ENCODE measurements at regions not wholly inside any gene's neighbourhood (a gene's known extent, or its start where the extent isn't known, plus 50 kb on each side); places are given as distances from the start of the nearest gene placed in this dataset.

GRCh38 chrX:115373308-115373707 lies 83.8 kb downstream of the LUZP4 start:
- DNase-seq, result no peak
- Histone ChIP-seq H3K4me3 (ENCODE audit: low read depth, low read length) (no peak overlapping the region), H3K27me3 (replicated peaks) (no peaks in the 10 kb centered on the region), H3K36me3 (replicated peaks) (no peaks in the 10 kb centered on the region), H3K27ac (no peak overlapping the region)
- in situ Hi-C loops (cut with HindIII; ENCODE audit: low pct_ligation_motif_present, low sequenced_read_pairs), result no loop called here
- TF ChIP-seq CTCF (IDR thresholded peaks at IDR 0.05; ENCODE audit: low read depth, low read length, missing control alignments), result no peak

GRCh38 chrX:115378471-115378870 lies 89.0 kb downstream of the LUZP4 start:
- Histone ChIP-seq H3K27ac (no peak overlapping the region), H3K36me3 (replicated peaks) (no peaks in the 10 kb centered on the region), H3K4me3 (ENCODE audit: low read depth, low read length) (no peak overlapping the region), H3K27me3 (replicated peaks) (no peaks in the 10 kb centered on the region)
- in situ Hi-C loops (cut with HindIII; ENCODE audit: low pct_ligation_motif_present, low sequenced_read_pairs), result no loop called here
- peak; percentile 8 for TF ChIP-seq CTCF (IDR thresholded peaks at IDR 0.05; ENCODE audit: low read depth, low read length, missing control alignments)
- no peak for DNase-seq

- Histone ChIP-seq H3K27me3 (replicated peaks) (no peaks in the 10 kb centered on the region), H3K4me3 (ENCODE audit: low read depth, low read length) (no peak overlapping the region), H3K36me3 (replicated peaks) (no peaks in the 10 kb centered on the region), H3K27ac (no peak overlapping the region)
- in situ Hi-C loops (cut with HindIII; ENCODE audit: low pct_ligation_motif_present, low sequenced_read_pairs), result no loop called here
- DNase-seq, result no peak
- TF ChIP-seq CTCF (IDR thresholded peaks at IDR 0.05; ENCODE audit: low read depth, low read length, missing control alignments), result no peak
These were observed 97.8 kb downstream of the LUZP4 start for GRCh38 chrX:115387327-115387726.

- no peaks in the 10 kb centered on the region for H3K36me3 ChIP-seq (replicated peaks)
- H3K27ac ChIP-seq, result no peak overlapping the region
- H3K4me3 ChIP-seq (ENCODE audit: low read depth, low read length), result no peak overlapping the region
- TF ChIP-seq CTCF (IDR thresholded peaks at IDR 0.05; ENCODE audit: low read depth, low read length, missing control alignments), result no peak
- DNase-seq, result no peak
- H3K27me3 ChIP-seq (replicated peaks), result no peaks in the 10 kb centered on the region
- in situ Hi-C loops (cut with HindIII; ENCODE audit: low pct_ligation_motif_present, low sequenced_read_pairs), result no loop called here
These were observed 99.4 kb downstream of the LUZP4 start for GRCh38 chrX:115388879-115389278.

GRCh38 chrX:115390078-115390477 lies 100.6 kb downstream of the LUZP4 start:
- TF ChIP-seq CTCF (IDR thresholded peaks at IDR 0.05; ENCODE audit: low read depth, low read length, missing control alignments), result no peak
- DNase-seq, result no peak
- H3K4me3 ChIP-seq (ENCODE audit: low read depth, low read length), result no peak overlapping the region
- no peak overlapping the region for H3K27ac ChIP-seq
- H3K27me3 ChIP-seq (replicated peaks), result no peaks in the 10 kb centered on the region
- no peaks in the 10 kb centered on the region for H3K36me3 ChIP-seq (replicated peaks)
- in situ Hi-C loops (cut with HindIII; ENCODE audit: low pct_ligation_motif_present, low sequenced_read_pairs), result no loop called here

GRCh38 chrX:115392031-115392430 lies 102.5 kb downstream of the LUZP4 start:
- Histone ChIP-seq H3K27ac (no peak overlapping the region), H3K36me3 (replicated peaks) (no peaks in the 10 kb centered on the region), H3K4me3 (ENCODE audit: low read depth, low read length) (no peak overlapping the region), H3K27me3 (replicated peaks) (no peaks in the 10 kb centered on the region)
- TF ChIP-seq CTCF (IDR thresholded peaks at IDR 0.05; ENCODE audit: low read depth, low read length, missing control alignments), result no peak
- no peak for DNase-seq
- in situ Hi-C loops (cut with HindIII; ENCODE audit: low pct_ligation_motif_present, low sequenced_read_pairs), result no loop called here

Data from brain microvascular endothelial cell (primary cell).